C4-2B (cell line): ENCODE measurements at regions not wholly inside any gene's neighbourhood (a gene's known extent, or its start where the extent isn't known, plus 50 kb on each side); places are given as distances from the start of the nearest gene placed in this dataset.

Source experiments
- CTCF ChIP-seq: fragments of 450-650 bp; conservative IDR thresholded peaks from 2 replicates; pipeline ENCODE4 v1.5.1; 2017; ENCODE audit warnings: mild to moderate bottlenecking
- ZFX ChIP-seq: fragments of 450-650 bp; IDR thresholded peaks from 2 replicates; pipeline ENCODE4 v1.6.1; 2017

- TF ChIP-seq CTCF = no peak
- no peak for TF ChIP-seq ZFX
Observed at GRCh38 chr10:88062385-88062784, 199.0 kb downstream of the PTEN start.
